ENCODE measurements at regions not wholly inside any gene's neighbourhood (a gene's known extent, or its start where the extent isn't known, plus 50 kb on each side); places are given as distances from the start of the nearest gene placed in this dataset.

GRCh38 chr14:47846008-47846407 lies 170.6 kb upstream of the MDGA2 start:
- intact Hi-C loops (cut with micrococcal nuclease), result no loop called here
- 89% methylated on average over 3 of the region's 4 CpGs for WGBS (ENCODE audit: insufficient coverage)
- Histone ChIP-seq H3K4me3 (ENCODE audit: control extremely low read depth in 1 of 5, extremely low read depth in 1 of 5, insufficient read depth in 1 of 5, low read depth in 2 of 5, low read length in 4 of 5) (no peak overlapping the region), H3K4me2 (replicated peaks; ENCODE audit: low read depth, low read length, poor library complexity, severe bottlenecking) (no peak overlapping the region), H2AFZ (ENCODE audit: insufficient read depth, low read depth, low read length, poor library complexity, severe bottlenecking) (no peak overlapping the region), H3K9me3 (ENCODE audit: control extremely low read depth in 1 of 3, control insufficient read depth in 2 of 3, insufficient read depth in 1 of 3, low read length in 2 of 3) (peaks cover 0 to 10% (median 0%) of the 10 kb centered on the region in 3 donors), H3K9ac (ENCODE audit: low read length) (no peak overlapping the region), H3K79me2 (ENCODE audit: control insufficient read depth, insufficient read depth, low read length) (no peaks in the 10 kb centered on the region), H3K27ac (ENCODE audit: low read length in 2 of 2) (no peak overlapping the region), H3K4me1 (ENCODE audit: control insufficient read depth in 2 of 2, insufficient read depth in 2 of 2, low read length in 2 of 2) (no peaks in the 10 kb centered on the region), H3K36me3 (replicated peaks in 1 of 2; ENCODE audit: control extremely low read depth in 1 of 2, control insufficient read depth in 1 of 2, extremely low read depth in 1 of 2, insufficient read depth in 2 of 2, low read length in 1 of 2) (no peaks in the 10 kb centered on the region), H4K20me1 (ENCODE audit: control insufficient read depth, insufficient read depth, low read length, poor library complexity, severe bottlenecking) (no peaks in the 10 kb centered on the region), H3K27me3 (replicated peaks in 1 of 4; ENCODE audit: control extremely low read depth in 1 of 4, control insufficient read depth in 3 of 4, insufficient read depth in 4 of 4, low read length in 3 of 4) (no peaks in the 10 kb centered on the region)
- DNase-seq, result no peak
- no peak overlapping the region for H3K27ac Mint-ChIP-seq
- POLR2A ChIA-PET, result no interaction called here
- H3K9me3 Mint-ChIP-seq (ENCODE audit: insufficient read depth), result peaks cover 2% of the 10 kb centered on the region
- CTCF ChIA-PET, result no interaction called here
- no peak for ATAC-seq (ENCODE audit: low read depth)
- no peak for TF ChIP-seq CTCF (IDR thresholded peaks at IDR 0.05)
- H3K27me3 Mint-ChIP-seq, result no peaks in the 10 kb centered on the region
- no peaks in the 10 kb centered on the region for H3K4me1 Mint-ChIP-seq
- H3K4me3 Mint-ChIP-seq, result no peak overlapping the region

- H3K36me3 ChIP-seq (replicated peaks in 1 of 2; ENCODE audit: control extremely low read depth in 1 of 2, control insufficient read depth in 1 of 2, extremely low read depth in 1 of 2, insufficient read depth in 2 of 2, low read length in 1 of 2), result no peaks in the 10 kb centered on the region
- ATAC-seq (ENCODE audit: low read depth) (no peak), DNase-seq (no peak)
- H3K4me1 ChIP-seq (ENCODE audit: control insufficient read depth in 2 of 2, insufficient read depth in 2 of 2, low read length in 2 of 2), result no peaks in the 10 kb centered on the region
- H3K9me3 Mint-ChIP-seq (ENCODE audit: insufficient read depth), result peaks cover 3% of the 10 kb centered on the region
- H3K79me2 ChIP-seq (ENCODE audit: control insufficient read depth, insufficient read depth, low read length), result no peaks in the 10 kb centered on the region
- H3K4me3 Mint-ChIP-seq, result no peak overlapping the region
- 43% methylated on average over 2 of the region's 2 CpGs for WGBS (ENCODE audit: insufficient coverage)
- H3K9me3 ChIP-seq (ENCODE audit: control extremely low read depth in 1 of 3, control insufficient read depth in 2 of 3, insufficient read depth in 1 of 3, low read length in 2 of 3), result peaks cover 0 to 10% (median 0%) of the 10 kb centered on the region in 3 donors
- TF ChIP-seq EZH2 (IDR thresholded peaks at IDR 0.05; ENCODE audit: borderline replicate concordance, insufficient read depth, low read depth, low read length, poor library complexity, severe bottlenecking), result no peak
- CTCF ChIA-PET, result no interaction called here
- H3K4me3 ChIP-seq (ENCODE audit: control extremely low read depth in 1 of 5, extremely low read depth in 1 of 5, insufficient read depth in 1 of 5, low read depth in 2 of 5, low read length in 4 of 5), result no peak overlapping the region
- no peaks in the 10 kb centered on the region for H3K27me3 Mint-ChIP-seq
- POLR2A ChIA-PET, result no interaction called here
- H3K27ac Mint-ChIP-seq, result no peak overlapping the region
- H4K20me1 ChIP-seq (ENCODE audit: control insufficient read depth, insufficient read depth, low read length, poor library complexity, severe bottlenecking), result no peaks in the 10 kb centered on the region
- no peak overlapping the region for H3K9ac ChIP-seq (ENCODE audit: low read length)
- intact Hi-C loops (cut with micrococcal nuclease), result no loop called here
- no peak overlapping the region for H3K27ac ChIP-seq (ENCODE audit: low read length in 2 of 2)
- H3K27me3 ChIP-seq (replicated peaks in 1 of 4; ENCODE audit: control extremely low read depth in 1 of 4, control insufficient read depth in 3 of 4, insufficient read depth in 4 of 4, low read length in 3 of 4), result no peaks in the 10 kb centered on the region
- no peak overlapping the region for H2AFZ ChIP-seq (ENCODE audit: insufficient read depth, low read depth, low read length, poor library complexity, severe bottlenecking)
- H3K4me2 ChIP-seq (replicated peaks; ENCODE audit: low read depth, low read length, poor library complexity, severe bottlenecking), result no peak overlapping the region
- no peaks in the 10 kb centered on the region for H3K4me1 Mint-ChIP-seq
Observed at GRCh38 chr14:47843236-47843635, 167.8 kb upstream of the MDGA2 start.
